ENCODE measurements at regions not wholly inside any gene's neighbourhood (a gene's known extent, or its start where the extent isn't known, plus 50 kb on each side); places are given as distances from the start of the nearest gene placed in this dataset.
"Not testable (repeated sequence)": the region's sequence is repeated elsewhere in the genome, so short reads cannot be mapped to it uniquely, and the experiment has no call there.

GRCh38 chr6:22112461-22112860 lies 184.4 kb downstream of the PRL start:
- H3K27me3 Mint-ChIP-seq, result peaks cover 0 to 3% of the 10 kb centered on the region in 2 donors
- ATAC-seq (no peak), DNase-seq (ENCODE audit: low spot score) (no peak)
- no peaks in the 10 kb centered on the region for H3K4me1 Mint-ChIP-seq (ENCODE audit: low read depth in 2 of 2)
- H3K27ac Mint-ChIP-seq, result no peak overlapping the region
- H3K9me3 Mint-ChIP-seq, result no peaks in the 10 kb centered on the region
- no peaks in the 10 kb centered on the region for H3K36me3 Mint-ChIP-seq
- H3K4me3 Mint-ChIP-seq, result no peak overlapping the region

GRCh38 chr6:22113026-22113766 lies 183.6 kb downstream of the PRL start:
- ATAC-seq (no peak), DNase-seq (ENCODE audit: low spot score) (no peak)
- H3K27me3 Mint-ChIP-seq, result peaks cover 0 to 3% of the 10 kb centered on the region in 2 donors
- H3K4me1 Mint-ChIP-seq (ENCODE audit: low read depth in 2 of 2), result no peaks in the 10 kb centered on the region
- no peaks in the 10 kb centered on the region for H3K36me3 Mint-ChIP-seq
- no peaks in the 10 kb centered on the region for H3K9me3 Mint-ChIP-seq
- H3K4me3 Mint-ChIP-seq, result no peak overlapping the region
- no peak overlapping the region for H3K27ac Mint-ChIP-seq

GRCh38 chr6:22115559-22115958 lies 181.3 kb downstream of the PRL start:
- Mint-ChIP-seq H3K4me3 (no peak overlapping the region), H3K9me3 (no peaks in the 10 kb centered on the region), H3K27ac (no peak overlapping the region), H3K4me1 (ENCODE audit: low read depth in 2 of 2) (no peaks in the 10 kb centered on the region), H3K36me3 (no peaks in the 10 kb centered on the region), H3K27me3 (no peaks in the 10 kb centered on the region)
- ATAC-seq (no peak), DNase-seq (ENCODE audit: low spot score) (no peak)

- H3K27me3 Mint-ChIP-seq, result no peaks in the 10 kb centered on the region
- no peaks in the 10 kb centered on the region for H3K9me3 Mint-ChIP-seq
- no peak for DNase-seq (ENCODE audit: low spot score)
- H3K36me3 Mint-ChIP-seq, result no peaks in the 10 kb centered on the region
- H3K27ac Mint-ChIP-seq, result no peak overlapping the region
- no peak overlapping the region for H3K4me3 Mint-ChIP-seq
- no peaks in the 10 kb centered on the region for H3K4me1 Mint-ChIP-seq (ENCODE audit: low read depth in 2 of 2)
- ATAC-seq, result no peak
Observed at GRCh38 chr6:22117631-22118030, 179.2 kb downstream of the PRL start.

- Mint-ChIP-seq H3K4me3 (no peak overlapping the region), H3K36me3 (no peaks in the 10 kb centered on the region), H3K4me1 (ENCODE audit: low read depth in 2 of 2) (no peaks in the 10 kb centered on the region), H3K27ac (no peak overlapping the region), H3K27me3 (no peaks in the 10 kb centered on the region), H3K9me3 (no peaks in the 10 kb centered on the region)
- DNase-seq (ENCODE audit: low spot score) (no peak), ATAC-seq (no peak)
Observed at GRCh38 chr6:22119500-22119899, 177.3 kb downstream of the PRL start.

GRCh38 chr6:22124756-22125155 lies 172.1 kb downstream of the PRL start:
- Mint-ChIP-seq H3K9me3 (peaks cover 9% of the 10 kb centered on the region), H3K4me1 (ENCODE audit: low read depth in 2 of 2) (no peaks in the 10 kb centered on the region), H3K27ac (no peak overlapping the region), H3K4me3 (no peak overlapping the region), H3K36me3 (no peaks in the 10 kb centered on the region), H3K27me3 (no peaks in the 10 kb centered on the region)
- ATAC-seq (no peak), DNase-seq (ENCODE audit: low spot score) (no peak)

- no peak for DNase-seq (ENCODE audit: low spot score)
- H3K36me3 Mint-ChIP-seq, result peaks cover 4% of the 10 kb centered on the region
- no peaks in the 10 kb centered on the region for H3K4me1 Mint-ChIP-seq (ENCODE audit: low read depth in 2 of 2)
- no peak overlapping the region for H3K4me3 Mint-ChIP-seq
- ATAC-seq, result no peak
- H3K9me3 Mint-ChIP-seq, result peaks cover 13% of the 10 kb centered on the region
- no peak overlapping the region for H3K27ac Mint-ChIP-seq
- no peaks in the 10 kb centered on the region for H3K27me3 Mint-ChIP-seq
Observed at GRCh38 chr6:22126910-22127309, 169.9 kb downstream of the PRL start.

GRCh38 chr6:22129751-22130150 lies 167.1 kb downstream of the PRL start:
- no peaks in the 10 kb centered on the region for H3K27me3 Mint-ChIP-seq
- peaks cover 17% of the 10 kb centered on the region for H3K9me3 Mint-ChIP-seq
- peaks cover 5% of the 10 kb centered on the region for H3K36me3 Mint-ChIP-seq
- H3K4me1 Mint-ChIP-seq (ENCODE audit: low read depth in 2 of 2), result no peaks in the 10 kb centered on the region
- H3K27ac Mint-ChIP-seq, result no peak overlapping the region
- ATAC-seq, result no peak
- no peak for DNase-seq (ENCODE audit: low spot score)
- no peak overlapping the region for H3K4me3 Mint-ChIP-seq

- Mint-ChIP-seq H3K36me3 (peaks cover 5% of the 10 kb centered on the region), H3K27me3 (no peaks in the 10 kb centered on the region), H3K4me3 (no peak overlapping the region), H3K4me1 (ENCODE audit: low read depth in 2 of 2) (no peaks in the 10 kb centered on the region), H3K9me3 (peaks cover 13% of the 10 kb centered on the region), H3K27ac (no peak overlapping the region)
- no peak for DNase-seq (ENCODE audit: low spot score)
- no peak for ATAC-seq
Observed at GRCh38 chr6:22132656-22133055, 164.2 kb downstream of the PRL start.

GRCh38 chr6:22133357-22133756 lies 163.5 kb downstream of the PRL start:
- DNase-seq (ENCODE audit: low spot score) (no peak), ATAC-seq (no peak)
- no peak overlapping the region for H3K4me3 Mint-ChIP-seq
- peaks cover 5% of the 10 kb centered on the region for H3K36me3 Mint-ChIP-seq
- H3K9me3 Mint-ChIP-seq, result peaks cover 9% of the 10 kb centered on the region
- no peaks in the 10 kb centered on the region for H3K27me3 Mint-ChIP-seq
- H3K4me1 Mint-ChIP-seq (ENCODE audit: low read depth in 2 of 2), result no peaks in the 10 kb centered on the region
- H3K27ac Mint-ChIP-seq, result no peak overlapping the region

GRCh38 chr6:22134308-22134707 lies 162.5 kb downstream of the PRL start:
- ATAC-seq (no peak), DNase-seq (ENCODE audit: low spot score) (no peak)
- Mint-ChIP-seq H3K36me3 (peaks cover 5% of the 10 kb centered on the region), H3K9me3 (peaks cover 9% of the 10 kb centered on the region), H3K27ac (no peak overlapping the region), H3K4me3 (no peak overlapping the region), H3K4me1 (ENCODE audit: low read depth in 2 of 2) (no peaks in the 10 kb centered on the region), H3K27me3 (no peaks in the 10 kb centered on the region)

GRCh38 chr6:22135395-22135794 lies 161.4 kb downstream of the PRL start:
- no peak for ATAC-seq
- Mint-ChIP-seq H3K4me1 (ENCODE audit: low read depth in 2 of 2) (no peaks in the 10 kb centered on the region), H3K36me3 (peaks cover 5% of the 10 kb centered on the region), H3K4me3 (no peak overlapping the region), H3K27me3 (no peaks in the 10 kb centered on the region), H3K9me3 (peaks cover 9% of the 10 kb centered on the region), H3K27ac (no peak overlapping the region)
- DNase-seq (ENCODE audit: low spot score), result no peak

- H3K4me1 Mint-ChIP-seq (ENCODE audit: low read depth in 2 of 2); H3K27ac Mint-ChIP-seq: not testable (repeated sequence)
Observed at GRCh38 chr6:22140736-22141135, 156.1 kb downstream of the PRL start.

GRCh38 chr6:22141241-22141745 lies 155.5 kb downstream of the PRL start:
- Mint-ChIP-seq H3K27ac (no peak overlapping the region), H3K27me3 (peaks cover 0 to 8% of the 10 kb centered on the region in 2 donors), H3K4me3 (no peak overlapping the region), H3K36me3 (no peaks in the 10 kb centered on the region), H3K4me1 (ENCODE audit: low read depth in 2 of 2) (no peaks in the 10 kb centered on the region), H3K9me3 (no peaks in the 10 kb centered on the region)
- no peak for ATAC-seq
- DNase-seq (ENCODE audit: low spot score), result no peak

More at GRCh38 chr6:22140736-22141135, 156.1 kb downstream of the PRL start:
- not testable (repeated sequence) for DNase-seq (ENCODE audit: low spot score); ATAC-seq; H3K4me3 Mint-ChIP-seq; H3K9me3 Mint-ChIP-seq; H3K36me3 Mint-ChIP-seq; H3K27me3 Mint-ChIP-seq

GRCh38 chr6:22142856-22143255 lies 154.0 kb downstream of the PRL start:
- peaks cover 0 to 7% of the 10 kb centered on the region in 2 donors for H3K4me1 Mint-ChIP-seq (ENCODE audit: low read depth in 2 of 2)
- H3K9me3 Mint-ChIP-seq, result no peaks in the 10 kb centered on the region
- H3K4me3 Mint-ChIP-seq, result no peak overlapping the region
- peaks cover 0 to 14% of the 10 kb centered on the region in 2 donors for H3K27me3 Mint-ChIP-seq
- ATAC-seq (no peak), DNase-seq (ENCODE audit: low spot score) (no peak)
- no peaks in the 10 kb centered on the region for H3K36me3 Mint-ChIP-seq
- H3K27ac Mint-ChIP-seq, result no peak overlapping the region

Measured in natural killer cell treated with Interleukin-12 subunit alpha and Interleukin-12 subunit beta and Interleukin-15 and Interleukin-18, amount 100 ng/mL, for 72 hours (primary cell).